ENCODE measurements at regions not wholly inside any gene's neighbourhood (a gene's known extent, or its start where the extent isn't known, plus 50 kb on each side); places are given as distances from the start of the nearest gene placed in this dataset.

DNA sequence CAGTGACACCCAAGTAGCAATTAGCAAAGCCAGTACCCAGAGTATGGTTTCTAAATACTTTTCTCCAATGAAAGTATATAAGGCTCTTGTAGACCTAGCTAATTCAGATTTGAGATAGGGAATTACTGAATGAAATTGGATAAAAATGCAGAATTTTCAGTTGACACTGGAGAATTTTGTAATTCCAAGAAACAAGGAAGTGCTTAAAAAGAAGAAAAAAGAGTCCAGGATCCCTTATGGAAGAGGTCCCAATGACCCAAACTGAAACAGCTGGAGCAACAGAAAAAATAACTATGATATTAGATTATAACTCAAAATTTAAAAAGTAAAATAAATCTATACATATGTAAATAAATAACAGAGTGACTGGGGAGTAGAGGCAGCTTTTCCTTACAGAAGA, 335.2 kb downstream of the C3orf38 start:
- TF ChIP-seq, protein P1, sequence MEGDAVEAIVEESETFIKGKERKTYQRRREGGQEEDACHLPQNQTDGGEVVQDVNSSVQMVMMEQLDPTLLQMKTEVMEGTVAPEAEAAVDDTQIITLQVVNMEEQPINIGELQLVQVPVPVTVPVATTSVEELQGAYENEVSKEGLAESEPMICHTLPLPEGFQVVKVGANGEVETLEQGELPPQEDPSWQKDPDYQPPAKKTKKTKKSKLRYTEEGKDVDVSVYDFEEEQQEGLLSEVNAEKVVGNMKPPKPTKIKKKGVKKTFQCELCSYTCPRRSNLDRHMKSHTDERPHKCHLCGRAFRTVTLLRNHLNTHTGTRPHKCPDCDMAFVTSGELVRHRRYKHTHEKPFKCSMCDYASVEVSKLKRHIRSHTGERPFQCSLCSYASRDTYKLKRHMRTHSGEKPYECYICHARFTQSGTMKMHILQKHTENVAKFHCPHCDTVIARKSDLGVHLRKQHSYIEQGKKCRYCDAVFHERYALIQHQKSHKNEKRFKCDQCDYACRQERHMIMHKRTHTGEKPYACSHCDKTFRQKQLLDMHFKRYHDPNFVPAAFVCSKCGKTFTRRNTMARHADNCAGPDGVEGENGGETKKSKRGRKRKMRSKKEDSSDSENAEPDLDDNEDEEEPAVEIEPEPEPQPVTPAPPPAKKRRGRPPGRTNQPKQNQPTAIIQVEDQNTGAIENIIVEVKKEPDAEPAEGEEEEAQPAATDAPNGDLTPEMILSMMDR (IDR thresholded peaks at IDR 0.05; ENCODE audit: insufficient read depth, low read length), result no peak
- TF ChIP-seq, protein P2, sequence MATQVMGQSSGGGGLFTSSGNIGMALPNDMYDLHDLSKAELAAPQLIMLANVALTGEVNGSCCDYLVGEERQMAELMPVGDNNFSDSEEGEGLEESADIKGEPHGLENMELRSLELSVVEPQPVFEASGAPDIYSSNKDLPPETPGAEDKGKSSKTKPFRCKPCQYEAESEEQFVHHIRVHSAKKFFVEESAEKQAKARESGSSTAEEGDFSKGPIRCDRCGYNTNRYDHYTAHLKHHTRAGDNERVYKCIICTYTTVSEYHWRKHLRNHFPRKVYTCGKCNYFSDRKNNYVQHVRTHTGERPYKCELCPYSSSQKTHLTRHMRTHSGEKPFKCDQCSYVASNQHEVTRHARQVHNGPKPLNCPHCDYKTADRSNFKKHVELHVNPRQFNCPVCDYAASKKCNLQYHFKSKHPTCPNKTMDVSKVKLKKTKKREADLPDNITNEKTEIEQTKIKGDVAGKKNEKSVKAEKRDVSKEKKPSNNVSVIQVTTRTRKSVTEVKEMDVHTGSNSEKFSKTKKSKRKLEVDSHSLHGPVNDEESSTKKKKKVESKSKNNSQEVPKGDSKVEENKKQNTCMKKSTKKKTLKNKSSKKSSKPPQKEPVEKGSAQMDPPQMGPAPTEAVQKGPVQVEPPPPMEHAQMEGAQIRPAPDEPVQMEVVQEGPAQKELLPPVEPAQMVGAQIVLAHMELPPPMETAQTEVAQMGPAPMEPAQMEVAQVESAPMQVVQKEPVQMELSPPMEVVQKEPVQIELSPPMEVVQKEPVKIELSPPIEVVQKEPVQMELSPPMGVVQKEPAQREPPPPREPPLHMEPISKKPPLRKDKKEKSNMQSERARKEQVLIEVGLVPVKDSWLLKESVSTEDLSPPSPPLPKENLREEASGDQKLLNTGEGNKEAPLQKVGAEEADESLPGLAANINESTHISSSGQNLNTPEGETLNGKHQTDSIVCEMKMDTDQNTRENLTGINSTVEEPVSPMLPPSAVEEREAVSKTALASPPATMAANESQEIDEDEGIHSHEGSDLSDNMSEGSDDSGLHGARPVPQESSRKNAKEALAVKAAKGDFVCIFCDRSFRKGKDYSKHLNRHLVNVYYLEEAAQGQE (IDR thresholded peaks at IDR 0.05; ENCODE audit: insufficient replicate concordance, low read depth), result no peak
